Fibroblast of peridontal ligament (primary cell): ENCODE measurements at regions not wholly inside any gene's neighbourhood (a gene's known extent, or its start where the extent isn't known, plus 50 kb on each side); places are given as distances from the start of the nearest gene placed in this dataset.
"Not testable (repeated sequence)": the region's sequence is repeated elsewhere in the genome, so short reads cannot be mapped to it uniquely, and the experiment has no call there.

Experiments used
- DNase-seq: peaks from one replicate; pipeline ENCODE4 v3.0.0-alpha.2; 2010; ENCODE audit errors: extremely low read depth

- DNase-seq, result no peak
These were observed 1193.0 kb upstream of the CELF2 start for GRCh38 chr10:9824631-9825071.

GRCh38 chr10:9825491-9826018, 1192.1 kb upstream of the CELF2 start:
- DNase-seq, result no peak

GRCh38 chr10:9828110-9828509, 1189.6 kb upstream of the CELF2 start:
- DNase-seq, result no peak

- no peak for DNase-seq
These were observed 1183.7 kb upstream of the CELF2 start for GRCh38 chr10:9833942-9834341.

- DNase-seq, result no peak
These were observed 1183.2 kb upstream of the CELF2 start for GRCh38 chr10:9834434-9834833.

- no peak for DNase-seq
These were observed 1172.6 kb upstream of the CELF2 start for GRCh38 chr10:9845075-9845474.

GRCh38 chr10:9848278-9848677, 1169.4 kb upstream of the CELF2 start:
- no peak for DNase-seq

GRCh38 chr10:9848981-9849380, 1168.7 kb upstream of the CELF2 start:
- no peak for DNase-seq

- no peak for DNase-seq
These were observed 1167.3 kb upstream of the CELF2 start for GRCh38 chr10:9850415-9850814.

- DNase-seq, result no peak
These were observed 1165.9 kb upstream of the CELF2 start for GRCh38 chr10:9851808-9852207.

GRCh38 chr10:9853405-9854355, 1164.0 kb upstream of the CELF2 start:
- no peak for DNase-seq

GRCh38 chr10:9855451-9855850, 1162.2 kb upstream of the CELF2 start:
- DNase-seq, result not testable (repeated sequence)

GRCh38 chr10:9858816-9859215, 1158.9 kb upstream of the CELF2 start:
- DNase-seq, result no peak

- no peak for DNase-seq
These were observed 1157.6 kb upstream of the CELF2 start for GRCh38 chr10:9860045-9860444.

GRCh38 chr10:9863559-9864121, 1154.0 kb upstream of the CELF2 start:
- DNase-seq, result no peak

GRCh38 chr10:9868499-9868898, 1149.2 kb upstream of the CELF2 start:
- DNase-seq, result no peak

GRCh38 chr10:9869205-9869604, 1148.5 kb upstream of the CELF2 start:
- DNase-seq, result no peak

- no peak for DNase-seq
These were observed 1148.0 kb upstream of the CELF2 start for GRCh38 chr10:9869606-9870176.

- DNase-seq, result no peak
These were observed 1142.3 kb upstream of the CELF2 start for GRCh38 chr10:9875353-9875752.

- no peak for DNase-seq
These were observed 1139.7 kb upstream of the CELF2 start for GRCh38 chr10:9877978-9878377.

- no peak for DNase-seq
These were observed 1139.3 kb upstream of the CELF2 start for GRCh38 chr10:9878383-9878782.

- DNase-seq, result no peak
These were observed 1131.9 kb upstream of the CELF2 start for GRCh38 chr10:9885761-9886160.

GRCh38 chr10:9886772-9887171, 1130.9 kb upstream of the CELF2 start:
- DNase-seq, result no peak
